Peyer's patch (tissue), 4 donors: ENCODE measurements at regions not wholly inside any gene's neighbourhood (a gene's known extent, or its start where the extent isn't known, plus 50 kb on each side); places are given as distances from the start of the nearest gene placed in this dataset.

Experiments
- CTCF ChIP-seq, 6 experiments: fragments of 450-650 bp in 4 of 6; fragments of 200-600 bp in 2 of 6; sonication (generic) in 1 of 6; IDR thresholded peaks; one replicate each; pipeline ENCODE4 v1.5.1; 2017 to 2019; ENCODE audit warnings: antibody characterized with exemption in 6 of 6, mild to moderate bottlenecking in 3 of 6, moderate library complexity in 1 of 6
- POLR2A ChIP-seq, 2 donors: fragments of 450-650 bp; IDR thresholded peaks; one replicate each; pipeline ENCODE4 v1.5.1; 2017; ENCODE audit warnings: antibody characterized with exemption in 2 of 2, mild to moderate bottlenecking in 2 of 2, moderate library complexity in 2 of 2

- no peak for TF ChIP-seq CTCF (IDR thresholded peaks at IDR 0.05)
- no peak for TF ChIP-seq POLR2A (IDR thresholded peaks at IDR 0.05)
Observed at GRCh38 chr12:77204083-77204482, 138.7 kb upstream of the E2F7 start.
